HG02840 (cell line): ENCODE measurements at regions not wholly inside any gene's neighbourhood (a gene's known extent, or its start where the extent isn't known, plus 50 kb on each side); places are given as distances from the start of the nearest gene placed in this dataset.
"Not testable (repeated sequence)": the region's sequence is repeated elsewhere in the genome, so short reads cannot be mapped to it uniquely, and the experiment has no call there.

Experiments
- ATAC-seq: cut with Tn5 transposase; IDR thresholded peaks from one replicate; pipeline ENCODE4 v1.9.1; 2021; ENCODE audit warnings: mild to moderate bottlenecking, moderate library complexity, moderate number of reproducible peaks; ENCODE audit not compliant: unreplicated experiment, low FRiP score

GRCh38 chr4:66355328-66355727, 685.0 kb upstream of the EPHA5 start:
- ATAC-seq = no peak

GRCh38 chr4:66351761-66352160, 681.5 kb upstream of the EPHA5 start:
- ATAC-seq = no peak

GRCh38 chr4:66340286-66340893, 670.1 kb upstream of the EPHA5 start:
- ATAC-seq = no peak

- ATAC-seq = no peak
Observed at GRCh38 chr4:66339007-66339406, 668.7 kb upstream of the EPHA5 start.

DNA sequence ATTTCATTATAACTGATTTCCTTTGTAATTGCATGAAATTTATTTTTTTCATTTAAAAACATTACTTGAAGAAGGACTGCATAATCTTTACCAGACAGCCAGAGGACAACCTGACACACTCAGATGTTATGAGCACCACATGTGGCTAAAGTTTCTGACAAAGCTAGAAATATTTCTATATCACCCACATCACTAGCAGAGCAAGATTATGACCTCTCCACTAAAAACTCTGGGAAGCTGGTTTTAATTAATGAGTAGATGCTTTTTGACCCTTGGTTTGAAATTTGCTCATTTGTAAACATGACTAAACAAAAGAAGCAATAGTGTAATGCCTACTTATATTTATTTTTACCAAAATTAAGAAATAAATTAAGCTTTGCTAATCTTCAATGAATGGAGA, 661.5 kb upstream of the EPHA5 start:
- ATAC-seq = no peak

- no peak for ATAC-seq
Observed at GRCh38 chr4:66330125-66330524, 659.8 kb upstream of the EPHA5 start.

DNA sequence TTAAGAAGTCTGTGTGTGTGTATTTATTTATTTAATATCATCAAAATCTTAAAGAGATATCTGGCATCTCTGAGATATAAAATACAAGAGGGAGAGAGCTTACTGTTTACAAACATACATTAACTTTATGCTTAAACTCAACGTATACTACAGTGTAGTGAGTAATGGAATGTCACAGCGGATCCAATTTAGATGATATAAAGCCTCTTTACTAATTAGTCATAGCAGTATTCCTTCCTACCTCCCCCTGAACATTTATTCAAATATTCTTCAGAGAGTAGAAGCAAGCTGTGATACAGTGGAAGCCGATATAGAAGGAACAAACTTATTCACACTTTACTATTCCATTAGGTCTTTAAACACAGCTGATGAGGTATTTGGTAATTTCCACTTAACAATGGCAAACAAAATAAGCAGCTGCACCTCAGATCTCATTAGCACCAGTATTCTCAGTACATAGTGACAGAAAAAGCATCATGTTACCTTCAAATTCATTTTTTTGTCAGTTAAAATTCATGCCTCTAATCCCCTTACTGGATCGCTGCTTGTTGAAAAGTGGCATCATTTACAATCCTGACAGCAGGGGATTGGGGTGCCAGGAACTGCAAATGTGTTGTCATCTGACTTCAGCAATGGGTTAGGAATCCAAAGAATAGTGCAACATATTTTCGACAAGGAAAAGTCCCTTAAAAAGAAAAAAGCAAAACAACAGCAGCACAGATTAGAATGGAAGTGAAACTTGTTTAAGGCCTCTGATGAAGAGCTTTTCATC, 658.7 kb upstream of the EPHA5 start:
- no peak for ATAC-seq

DNA sequence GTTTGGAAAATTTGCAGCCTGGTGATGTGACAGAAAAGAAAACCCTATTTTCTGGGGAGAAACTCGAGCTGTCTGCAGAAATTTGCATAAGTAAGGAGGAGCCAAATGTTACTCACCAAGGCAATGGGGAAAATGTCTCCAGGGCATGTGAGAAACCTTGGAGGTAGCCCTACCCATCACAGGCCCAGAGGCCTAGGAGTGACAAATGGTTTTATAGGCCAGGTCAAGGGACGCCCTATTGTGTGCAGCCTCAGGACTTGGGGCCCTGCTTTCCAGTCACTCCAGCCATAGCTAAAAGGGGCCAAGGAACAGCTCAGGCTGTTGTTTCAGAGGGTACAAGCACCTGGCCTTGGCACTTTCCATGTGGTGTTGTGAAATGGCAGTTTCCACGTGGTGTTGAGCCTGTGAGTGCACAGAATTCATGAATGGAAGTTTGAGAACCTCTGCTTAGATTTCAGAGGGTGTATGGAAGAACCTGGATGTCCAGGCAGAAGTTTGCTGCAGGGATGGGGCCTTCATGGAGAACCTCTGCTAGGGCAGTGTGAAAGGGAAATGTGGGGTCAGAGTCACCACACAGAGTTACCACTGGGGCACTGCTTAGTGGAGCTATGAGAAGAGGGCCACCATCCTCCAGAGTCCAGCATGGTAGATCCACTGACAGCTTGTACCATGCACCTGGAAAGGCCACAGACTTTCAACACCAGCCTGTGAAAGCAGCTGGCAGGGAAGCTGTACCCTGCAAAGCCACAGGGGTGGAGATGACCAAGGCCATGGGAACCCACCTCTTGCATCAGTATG, 637.6 kb upstream of the EPHA5 start:
- ATAC-seq = no peak

DNA sequence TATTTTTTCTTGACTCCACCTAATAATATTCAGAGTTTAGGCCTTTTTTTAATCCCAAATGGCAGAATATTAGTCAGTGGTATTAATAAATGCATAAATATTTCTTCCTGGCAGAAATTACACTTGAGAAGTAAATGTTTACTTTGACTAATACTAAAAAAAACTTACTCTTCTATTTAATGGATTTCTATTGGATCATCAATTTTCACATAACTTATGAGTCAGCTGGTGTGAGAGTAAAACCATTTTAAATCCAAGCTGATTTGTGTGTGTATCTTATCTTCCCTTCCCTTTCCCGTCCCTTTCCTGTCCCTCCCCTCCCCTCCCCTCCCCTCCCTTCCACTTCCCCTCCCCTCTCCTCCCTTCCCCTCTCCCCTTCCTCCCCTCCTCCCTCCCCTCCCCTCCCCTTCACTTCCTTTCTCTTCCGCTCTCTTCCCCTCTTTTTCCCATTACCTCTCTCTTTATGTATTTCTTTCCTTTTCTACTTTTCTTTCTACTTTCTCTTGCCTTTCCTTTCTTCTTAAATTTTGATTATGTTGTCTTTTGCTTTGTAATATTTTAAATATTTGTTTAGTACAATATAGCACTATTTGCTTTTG, 630.1 kb upstream of the EPHA5 start:
- no peak for ATAC-seq

DNA sequence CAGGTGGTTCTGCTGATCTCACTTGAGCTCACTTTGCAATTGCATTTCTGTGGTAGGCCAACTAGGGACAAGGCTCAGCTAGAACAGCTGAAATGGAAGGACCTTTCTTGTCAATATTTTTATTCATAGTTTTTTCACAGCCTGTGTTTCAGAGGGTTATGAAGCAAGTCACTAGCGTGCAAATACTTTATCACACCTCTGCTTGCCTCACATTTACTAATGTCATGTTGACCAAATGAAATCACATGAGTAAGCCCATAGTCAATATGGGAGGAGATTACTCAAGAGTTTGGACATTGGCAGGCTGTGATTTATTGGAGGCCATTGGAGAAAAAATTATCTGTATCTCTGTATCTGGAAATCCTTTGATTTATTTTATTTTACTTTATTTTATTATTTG, 628.3 kb upstream of the EPHA5 start:
- ATAC-seq = no peak

DNA sequence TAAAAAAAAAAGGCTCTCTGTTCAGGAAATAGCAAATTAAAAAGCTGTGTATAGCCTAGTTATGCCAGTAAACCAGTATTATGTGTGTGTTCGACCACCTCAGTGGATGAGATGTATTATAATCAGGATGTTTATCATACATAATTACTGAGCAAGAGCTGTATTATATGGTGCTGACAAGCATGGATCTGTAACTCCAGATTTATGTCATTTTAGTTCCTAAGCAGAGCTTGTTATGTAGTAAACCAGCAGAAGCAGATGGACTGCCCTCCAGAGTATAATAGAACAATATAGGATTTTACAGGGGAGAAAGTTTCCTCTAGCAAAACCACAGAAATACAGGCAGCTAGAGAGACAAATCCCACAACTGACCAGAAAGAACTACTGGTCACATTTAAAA, 627.4 kb upstream of the EPHA5 start:
- no peak for ATAC-seq

- ATAC-seq = no peak
Observed at GRCh38 chr4:66294638-66295037, 624.3 kb upstream of the EPHA5 start.

DNA sequence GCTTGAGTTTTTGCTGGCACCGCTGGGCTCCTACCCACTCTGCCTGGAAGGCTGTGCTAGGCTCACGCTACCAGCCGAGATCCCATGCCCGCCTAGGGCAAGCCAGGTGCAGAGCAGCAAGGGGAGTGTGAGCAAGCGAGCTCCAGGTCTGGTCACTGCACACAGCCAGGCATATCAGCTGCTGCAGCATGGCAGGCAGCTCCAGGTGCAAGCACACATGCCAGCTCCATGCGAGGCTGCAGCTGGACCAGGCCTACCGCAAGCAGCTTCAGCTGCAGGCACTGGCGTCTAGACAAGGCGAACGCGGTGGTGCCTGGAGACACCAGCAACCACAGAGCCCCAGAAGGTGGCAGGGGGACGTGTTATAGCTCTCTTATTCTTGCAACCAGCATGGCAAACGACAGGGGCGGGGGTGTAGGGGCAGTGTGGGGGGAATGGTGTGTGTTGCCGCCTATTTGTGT, 614.7 kb upstream of the EPHA5 start:
- no peak for ATAC-seq

DNA sequence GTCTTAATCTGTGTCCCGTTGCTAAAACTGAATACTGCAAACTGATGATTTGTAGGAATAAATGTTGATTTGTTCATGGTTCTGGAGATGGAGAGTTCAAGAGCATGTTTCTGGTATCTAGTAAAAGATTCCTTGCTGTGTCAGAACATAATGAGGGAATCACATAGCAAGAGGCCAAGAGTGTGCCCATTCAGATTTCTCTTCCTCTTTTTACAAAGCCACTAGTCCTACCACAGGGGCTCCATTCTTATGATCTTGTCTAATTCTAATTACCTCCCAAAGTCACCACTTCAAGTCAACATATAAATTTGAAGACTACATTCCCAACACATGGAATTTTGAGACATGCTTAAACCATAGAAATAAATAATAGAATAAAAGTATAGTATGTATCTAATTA, 608.8 kb upstream of the EPHA5 start:
- no peak for ATAC-seq

DNA sequence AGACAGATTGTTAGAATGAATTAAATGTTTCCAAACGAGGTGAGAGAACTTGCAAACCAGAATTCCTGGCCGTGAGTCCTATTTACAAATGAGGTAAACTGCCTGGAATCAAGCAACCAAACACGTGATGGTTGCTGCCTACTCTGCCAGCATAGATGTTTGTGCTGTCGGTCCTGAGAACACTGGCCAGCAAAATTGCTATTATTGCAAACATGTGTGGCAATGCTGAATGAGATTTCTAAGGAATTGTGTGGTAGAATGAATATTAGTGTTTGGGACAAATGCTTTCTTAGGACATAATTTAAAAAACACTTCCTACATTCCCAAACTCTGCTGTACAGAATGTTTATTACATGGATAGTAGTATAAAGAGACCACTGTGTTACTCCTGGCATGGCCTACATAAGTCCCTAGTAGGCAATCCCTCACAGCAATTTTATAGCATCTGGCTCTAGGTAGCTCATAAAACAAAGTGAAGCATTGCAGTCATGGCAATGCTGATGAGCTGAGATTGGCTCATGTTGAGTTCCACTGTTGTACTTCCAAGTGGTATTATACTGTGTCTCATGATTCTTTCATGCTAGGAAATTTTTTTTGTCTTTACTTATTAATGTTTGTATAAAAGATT, 605.2 kb upstream of the EPHA5 start:
- ATAC-seq = no peak

- ATAC-seq = no peak
Observed at GRCh38 chr4:66273110-66273509, 602.8 kb upstream of the EPHA5 start.

- ATAC-seq = not testable (repeated sequence)
Observed at GRCh38 chr4:66270356-66270755, 600.1 kb upstream of the EPHA5 start.

- ATAC-seq = not testable (repeated sequence)
Observed at GRCh38 chr4:66266554-66266953, 596.3 kb upstream of the EPHA5 start.

DNA sequence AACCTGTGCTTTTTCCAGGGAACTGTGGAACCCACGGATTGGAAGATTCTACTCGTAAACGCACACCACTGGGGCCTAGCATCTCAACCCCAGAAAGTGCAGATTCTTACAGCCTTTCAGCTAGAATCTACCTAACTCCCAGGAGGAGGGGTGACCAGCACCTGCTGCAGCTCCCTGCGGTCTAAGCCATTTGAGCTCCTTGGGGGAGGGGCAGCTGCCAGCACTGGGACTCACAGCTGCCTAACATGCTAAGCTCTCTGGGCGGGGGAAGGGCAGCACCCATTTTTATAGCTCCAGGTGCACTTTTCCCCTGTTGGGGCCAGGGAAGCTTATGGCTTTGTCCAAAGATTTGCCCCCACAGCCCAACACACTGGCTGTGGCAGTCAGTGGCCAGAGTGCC, 595.7 kb upstream of the EPHA5 start:
- no peak for ATAC-seq

DNA sequence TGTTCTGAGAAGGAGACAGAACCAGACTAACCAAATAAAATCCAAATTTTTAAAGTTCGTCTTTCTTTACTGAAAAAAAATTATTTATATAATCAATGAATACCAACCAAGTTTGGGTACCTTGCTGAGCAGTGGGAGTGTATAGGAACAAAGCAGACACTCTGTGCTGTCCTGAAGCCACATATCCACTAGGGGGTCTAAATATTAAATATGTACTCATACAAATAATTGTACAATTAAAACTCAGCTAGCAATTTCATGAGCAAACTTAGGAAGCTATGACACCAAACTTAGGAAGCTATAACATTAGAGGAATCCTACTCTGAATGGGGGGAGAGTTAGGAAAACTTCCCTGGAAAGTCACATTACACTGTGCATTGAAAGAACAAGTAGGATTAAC, 582.0 kb upstream of the EPHA5 start:
- ATAC-seq = no peak

DNA sequence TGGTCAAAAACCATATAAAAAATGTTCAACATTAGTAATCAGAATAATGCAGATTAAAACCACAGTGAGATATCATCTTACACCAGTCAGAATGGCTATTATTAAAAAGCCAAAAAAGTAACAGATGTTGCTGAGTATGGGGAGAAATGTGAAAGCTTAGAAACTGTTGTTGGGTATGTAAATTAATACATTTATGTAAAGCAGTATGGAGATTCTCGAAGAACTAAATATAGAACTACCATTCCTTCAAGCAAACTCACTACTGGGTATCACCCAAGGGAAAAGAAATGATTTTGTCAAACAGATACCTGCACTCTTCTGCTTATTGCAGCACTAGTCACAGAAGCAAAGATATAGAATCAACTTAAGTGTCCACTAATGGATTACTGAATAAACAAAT, 576.4 kb upstream of the EPHA5 start:
- no peak for ATAC-seq
